ENCODE measurements at regions not wholly inside any gene's neighbourhood (a gene's known extent, or its start where the extent isn't known, plus 50 kb on each side); places are given as distances from the start of the nearest gene placed in this dataset.
"Not testable (repeated sequence)": the region's sequence is repeated elsewhere in the genome, so short reads cannot be mapped to it uniquely, and the experiment has no call there.

- no peak for DNase-seq (ENCODE audit: low read depth in 4 of 4, low spot score in 2 of 4)
Measured at GRCh38 chr6:137795501-137795900, 71.6 kb upstream of the TNFAIP3 start.

GRCh38 chr6:137798261-137798660, 68.8 kb upstream of the TNFAIP3 start:
- no peak for DNase-seq (ENCODE audit: low read depth in 4 of 4, low spot score in 2 of 4)

DNA sequence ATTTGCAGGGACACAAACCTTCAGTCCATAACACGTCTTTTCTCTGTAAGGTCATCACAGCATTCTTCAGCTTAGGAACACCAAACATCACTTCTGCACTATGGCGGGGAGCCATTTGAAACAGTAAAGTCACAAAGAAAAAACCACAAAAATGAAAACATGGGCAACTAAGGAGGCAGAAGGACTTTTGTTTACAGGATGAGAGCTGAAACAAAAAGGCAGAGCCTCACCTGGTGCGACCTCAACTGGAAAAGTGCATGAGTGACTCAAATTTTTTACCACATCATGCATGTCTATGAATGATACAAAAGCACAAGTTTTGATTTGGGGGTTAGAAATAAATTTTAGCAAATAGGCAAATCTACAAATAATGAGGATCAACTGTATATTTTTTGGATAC, 68.2 kb upstream of the TNFAIP3 start:
- DNase-seq (ENCODE audit: low read depth in 4 of 4, low spot score in 2 of 4) = no peak

GRCh38 chr6:137799950-137800568, 67.0 kb upstream of the TNFAIP3 start:
- DNase-seq (ENCODE audit: low read depth in 4 of 4, low spot score in 2 of 4) = no peak

DNA sequence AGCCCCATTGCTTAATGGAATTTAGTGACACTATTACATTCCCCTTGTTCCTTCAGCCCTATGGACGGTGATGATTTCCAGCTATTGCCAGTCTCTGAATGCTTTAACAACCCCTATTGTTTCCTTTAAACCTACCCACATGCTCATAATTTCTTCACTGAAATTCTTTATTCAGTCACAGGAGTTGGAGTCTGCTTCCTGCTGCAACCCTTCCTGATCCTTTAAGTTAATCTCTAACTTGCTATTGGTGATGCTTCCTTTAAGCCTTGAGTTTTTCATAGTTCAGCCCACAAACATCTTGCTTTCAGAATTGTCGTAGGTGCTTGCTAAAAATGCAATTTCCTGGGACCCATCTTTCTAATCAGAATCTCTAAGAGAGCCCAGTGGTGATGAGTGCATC, 66.3 kb upstream of the TNFAIP3 start:
- DNase-seq (ENCODE audit: low read depth in 4 of 4, low spot score in 2 of 4) = no peak

DNA sequence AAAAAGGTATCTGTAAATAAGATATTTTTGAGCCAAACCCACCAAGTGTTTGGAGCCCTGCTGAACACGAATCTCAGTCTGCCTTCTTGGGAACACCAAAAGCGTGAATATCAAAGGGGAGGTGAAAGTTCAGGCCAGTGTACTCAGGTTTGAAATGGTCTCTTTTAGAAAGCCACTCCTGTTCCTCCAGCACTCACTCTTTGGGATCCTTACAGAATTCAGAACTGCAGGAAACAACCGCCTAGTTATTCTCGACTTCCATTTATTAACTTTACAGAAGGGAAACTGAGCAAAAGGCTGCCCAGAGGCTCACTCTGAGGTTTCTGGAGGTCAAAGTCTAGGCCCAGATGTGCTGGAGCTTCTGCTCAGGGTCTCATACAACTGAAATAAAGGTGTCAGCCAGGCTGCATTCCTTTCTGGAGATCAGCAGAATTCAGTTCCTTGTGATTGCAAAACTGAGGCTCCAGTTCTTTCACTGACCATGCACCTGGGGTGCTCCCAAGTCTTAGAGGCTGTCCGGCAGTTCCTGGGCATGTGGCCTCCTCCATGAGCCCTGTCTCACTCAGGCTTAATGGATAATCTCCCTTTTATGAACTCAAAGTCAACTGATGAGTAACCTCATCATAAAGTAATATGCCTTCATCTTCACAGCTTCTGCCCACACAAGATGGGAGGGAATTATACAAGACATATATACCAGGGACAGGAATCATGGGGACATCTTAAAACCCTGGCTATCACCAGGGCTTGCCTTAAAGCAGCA, 65.5 kb upstream of the TNFAIP3 start:
- DNase-seq (ENCODE audit: low read depth in 4 of 4, low spot score in 2 of 4) = no peak

- DNase-seq (ENCODE audit: low read depth in 4 of 4, low spot score in 2 of 4) = no peak
Measured at GRCh38 chr6:137802408-137803182, 64.5 kb upstream of the TNFAIP3 start.

- DNase-seq (ENCODE audit: low read depth in 4 of 4, low spot score in 2 of 4) = no peak
Measured at GRCh38 chr6:137804637-137805036, 62.4 kb upstream of the TNFAIP3 start.

DNA sequence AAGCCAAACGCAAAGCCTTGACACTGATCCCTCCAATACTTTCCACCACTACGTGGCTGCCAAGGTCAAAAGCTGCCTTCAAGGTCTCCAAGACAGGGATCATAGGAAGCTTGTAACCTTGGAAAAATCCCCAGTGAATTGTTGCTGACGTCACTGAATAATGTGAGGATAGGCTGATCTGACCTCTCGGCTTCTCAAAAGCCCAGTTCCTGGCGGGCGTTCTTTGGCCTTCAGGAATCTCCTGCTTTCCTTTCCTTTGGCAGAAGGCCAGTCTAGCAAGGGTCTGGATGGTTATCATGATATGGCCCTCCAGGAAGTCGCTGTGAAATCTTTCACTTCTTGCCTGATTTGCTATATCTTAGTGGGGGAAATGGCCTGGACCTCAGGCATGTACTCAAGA, 61.4 kb upstream of the TNFAIP3 start:
- DNase-seq (ENCODE audit: low read depth in 4 of 4, low spot score in 2 of 4) = no peak

GRCh38 chr6:137806914-137807682, 60.0 kb upstream of the TNFAIP3 start:
- no peak for DNase-seq (ENCODE audit: low read depth in 4 of 4, low spot score in 2 of 4)

GRCh38 chr6:137808191-137808590, 58.9 kb upstream of the TNFAIP3 start:
- DNase-seq (ENCODE audit: low read depth in 4 of 4, low spot score in 2 of 4) = no peak

DNA sequence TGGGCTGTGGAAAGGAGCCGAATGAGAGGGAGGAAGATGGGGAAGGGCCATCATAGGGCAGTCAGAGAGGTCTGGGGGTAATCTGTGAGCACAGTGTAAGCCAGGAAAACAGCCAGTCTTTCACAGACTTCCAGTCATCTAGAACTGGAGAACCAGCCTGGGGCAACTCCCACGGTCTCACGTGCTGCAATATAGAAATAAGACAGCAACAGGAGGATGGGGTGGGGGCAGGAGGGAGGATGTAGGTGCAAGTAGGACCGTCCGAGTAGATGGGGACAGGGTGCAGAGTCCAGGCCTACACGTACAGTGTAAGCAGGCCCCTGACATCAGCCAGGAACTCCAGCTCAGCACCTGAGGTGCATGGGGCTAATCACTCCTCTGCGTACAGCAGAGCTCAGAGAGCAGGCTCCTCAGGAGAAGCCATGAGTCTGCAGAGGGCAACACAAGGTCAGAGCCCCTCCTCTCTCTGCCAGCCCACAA, 58.2 kb upstream of the TNFAIP3 start:
- DNase-seq (ENCODE audit: low read depth in 4 of 4, low spot score in 2 of 4) = no peak

GRCh38 chr6:137809895-137810553, 57.0 kb upstream of the TNFAIP3 start:
- not testable (repeated sequence) for DNase-seq (ENCODE audit: low read depth in 4 of 4, low spot score in 2 of 4)

- DNase-seq (ENCODE audit: low read depth in 4 of 4, low spot score in 2 of 4) = no peak
Measured at GRCh38 chr6:137810554-137811120, 56.4 kb upstream of the TNFAIP3 start.

DNA sequence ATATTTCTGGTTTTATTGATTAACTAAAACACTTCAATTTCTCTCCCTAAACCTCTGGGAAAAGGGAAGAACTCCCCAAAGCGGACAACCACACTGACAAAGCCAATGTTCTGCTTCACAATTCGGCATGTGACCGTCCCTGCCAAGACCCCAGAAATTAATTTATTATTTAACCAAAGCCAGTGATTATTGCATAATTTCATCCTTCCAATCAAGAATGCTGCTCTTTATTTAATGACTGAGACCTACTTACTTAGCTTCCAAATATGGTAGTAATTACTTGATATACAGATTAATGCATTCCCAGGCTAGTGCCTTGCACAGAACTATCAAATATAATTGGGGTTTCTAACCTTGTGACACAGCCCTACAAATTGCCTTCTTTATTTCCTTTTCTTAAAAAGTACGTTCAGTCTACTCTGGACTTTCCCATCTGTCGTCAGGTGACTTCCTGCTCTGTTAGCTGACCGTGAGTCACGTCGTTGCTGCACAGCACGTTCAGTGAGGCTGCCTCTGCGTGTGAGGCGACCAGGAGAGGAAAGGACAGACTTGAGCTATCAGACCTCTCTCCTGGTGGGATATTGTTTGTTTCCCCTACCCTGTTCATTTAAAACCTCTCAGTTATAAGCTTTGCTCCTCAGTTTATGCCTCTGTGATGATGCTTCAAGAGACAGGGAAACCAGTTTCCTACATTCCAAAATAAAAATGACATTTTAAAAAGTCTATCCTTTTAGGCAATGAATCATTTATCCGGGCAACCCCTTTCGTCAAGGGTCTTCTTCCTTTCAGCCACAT, 55.7 kb upstream of the TNFAIP3 start:
- no peak for DNase-seq (ENCODE audit: low read depth in 4 of 4, low spot score in 2 of 4)

GRCh38 chr6:137811916-137812553, 55.0 kb upstream of the TNFAIP3 start:
- DNase-seq (ENCODE audit: low read depth in 4 of 4, low spot score in 2 of 4) = no peak

- no peak for DNase-seq (ENCODE audit: low read depth in 4 of 4, low spot score in 2 of 4)
Measured at GRCh38 chr6:137813308-137813970, 53.6 kb upstream of the TNFAIP3 start.

DNA sequence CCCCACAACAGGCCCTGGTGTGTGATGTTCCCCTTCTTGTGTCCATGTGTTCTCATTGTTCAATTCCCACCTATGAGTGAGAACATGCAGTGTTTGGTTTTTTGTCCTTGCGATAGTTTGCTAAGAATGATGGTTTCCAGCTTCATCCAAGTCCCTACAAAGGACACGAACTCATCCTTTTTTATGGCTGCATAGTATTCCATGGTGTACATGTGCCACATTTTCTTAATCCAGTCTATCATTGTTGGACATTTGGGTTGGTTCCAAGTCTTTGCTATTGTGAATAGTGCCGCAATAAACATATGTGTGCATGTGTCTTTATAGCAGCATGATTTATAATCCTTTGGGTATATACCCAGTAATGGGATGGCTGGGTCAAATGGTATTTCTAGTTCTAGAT, 53.0 kb upstream of the TNFAIP3 start:
- DNase-seq (ENCODE audit: low read depth in 4 of 4, low spot score in 2 of 4) = not testable (repeated sequence)

All from left renal cortex interstitium (tissue), 4 donors.